ENCODE measurements at regions not wholly inside any gene's neighbourhood (a gene's known extent, or its start where the extent isn't known, plus 50 kb on each side); places are given as distances from the start of the nearest gene placed in this dataset.
A peak's percentile ranks its signal among the peaks of the same experiment; 100 is the strongest.

DNA sequence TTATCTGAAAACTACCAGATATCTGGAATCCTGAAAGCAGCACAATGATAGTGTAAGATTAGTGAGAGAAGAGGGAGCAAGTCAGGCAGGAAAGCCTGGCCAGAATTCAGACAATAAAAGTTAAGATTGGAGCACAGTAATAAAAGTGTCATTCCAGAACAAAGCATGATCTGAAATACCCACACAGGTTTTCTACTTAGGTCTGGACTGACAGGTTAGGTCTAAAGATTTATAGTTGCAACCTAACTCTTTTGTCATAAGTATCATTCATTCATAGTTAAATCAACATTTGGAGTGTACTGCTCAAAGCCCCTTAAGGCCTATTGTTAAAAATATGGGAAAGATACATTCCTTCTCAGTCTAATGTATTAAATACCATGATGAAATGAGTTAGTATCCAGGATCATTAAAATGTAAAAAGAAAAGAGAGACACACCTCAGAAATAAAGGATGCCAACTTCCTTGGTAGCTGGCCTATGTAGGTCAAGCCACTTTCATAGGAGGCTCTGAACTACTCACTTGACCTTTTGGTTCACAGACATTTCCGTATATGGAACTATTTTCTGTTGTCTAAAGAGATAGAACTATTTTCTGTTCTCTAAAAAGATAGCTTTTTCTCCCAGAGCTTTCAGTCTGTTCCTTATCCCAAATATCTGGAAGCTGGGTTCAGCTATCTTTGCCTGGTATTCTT lies 105.2 kb downstream of the FAS start:
- no peak for DNase-seq (ENCODE audit: low read depth)

GRCh38 chr10:89093728-89094127 lies 103.1 kb downstream of the FAS start:
- DNase-seq (ENCODE audit: low read depth) = no peak

DNA sequence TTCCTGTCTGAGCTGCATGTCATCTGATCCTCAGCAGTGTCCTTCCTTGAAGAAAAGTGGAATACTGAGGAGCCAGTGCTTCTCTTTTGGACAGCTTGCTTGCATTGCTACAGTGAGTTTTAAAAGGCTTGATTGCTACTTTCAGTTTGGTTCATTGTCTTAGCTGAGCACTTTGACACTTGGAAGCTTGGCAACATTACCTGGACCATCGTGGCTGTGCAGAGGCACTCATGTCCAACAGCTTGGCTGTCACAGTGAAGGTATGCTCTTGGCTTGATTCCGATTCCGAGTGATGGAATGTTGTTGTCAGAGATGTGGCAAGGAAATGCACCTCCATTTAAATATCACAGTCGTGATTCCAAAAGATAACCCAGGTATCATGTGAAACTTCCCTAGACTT lies 102.4 kb downstream of the FAS start:
- no peak for DNase-seq (ENCODE audit: low read depth)

- no peak for DNase-seq (ENCODE audit: low read depth)
Measured at GRCh38 chr10:89092439-89092838, 101.8 kb downstream of the FAS start.

DNA sequence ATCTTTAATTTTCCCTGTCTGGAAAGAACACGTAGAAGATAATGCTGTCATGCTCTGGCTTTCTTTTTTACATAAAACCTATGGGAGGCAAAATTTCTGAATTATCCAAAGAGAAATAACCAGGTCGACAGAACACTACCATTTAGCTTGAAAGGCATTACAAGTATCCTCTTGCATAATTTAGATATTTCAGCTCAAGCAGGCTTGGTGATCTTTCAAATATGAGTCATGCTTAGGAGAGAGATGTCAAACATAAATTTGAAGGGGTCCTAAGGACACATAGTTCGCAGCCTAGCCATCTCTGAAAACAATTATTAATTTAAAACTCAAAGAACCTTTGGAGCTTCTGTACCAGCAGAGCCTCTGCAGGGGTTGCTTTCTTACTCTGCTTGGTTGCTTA lies 100.9 kb downstream of the FAS start:
- DNase-seq (ENCODE audit: low read depth) = no peak

- no peak for DNase-seq (ENCODE audit: low read depth)
Measured at GRCh38 chr10:89090756-89091445, 100.3 kb downstream of the FAS start.

GRCh38 chr10:89086801-89087521 lies 96.4 kb downstream of the FAS start:
- DNase-seq (ENCODE audit: low read depth) = peak; percentile 54

GRCh38 chr10:89085153-89085552 lies 94.6 kb downstream of the FAS start:
- DNase-seq (ENCODE audit: low read depth) = no peak

DNA sequence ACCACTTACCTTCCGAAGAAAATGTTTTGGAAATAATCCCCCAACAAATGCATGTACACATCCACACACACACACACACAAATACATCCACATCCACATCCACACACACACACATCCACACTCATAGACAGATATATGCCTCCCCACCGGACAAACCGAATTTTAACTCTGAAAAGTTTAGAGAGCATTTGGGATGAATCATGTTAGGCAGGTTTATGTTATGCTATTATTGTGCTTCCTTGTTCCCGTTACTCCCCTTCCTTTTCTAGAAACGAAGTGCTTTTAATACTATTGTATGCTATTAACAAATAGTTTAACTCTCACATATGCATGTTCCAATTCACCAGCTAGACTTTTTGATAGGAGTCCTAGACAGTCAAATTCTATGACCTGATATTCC lies 91.5 kb downstream of the FAS start:
- DNase-seq (ENCODE audit: low read depth) = no peak

DNA sequence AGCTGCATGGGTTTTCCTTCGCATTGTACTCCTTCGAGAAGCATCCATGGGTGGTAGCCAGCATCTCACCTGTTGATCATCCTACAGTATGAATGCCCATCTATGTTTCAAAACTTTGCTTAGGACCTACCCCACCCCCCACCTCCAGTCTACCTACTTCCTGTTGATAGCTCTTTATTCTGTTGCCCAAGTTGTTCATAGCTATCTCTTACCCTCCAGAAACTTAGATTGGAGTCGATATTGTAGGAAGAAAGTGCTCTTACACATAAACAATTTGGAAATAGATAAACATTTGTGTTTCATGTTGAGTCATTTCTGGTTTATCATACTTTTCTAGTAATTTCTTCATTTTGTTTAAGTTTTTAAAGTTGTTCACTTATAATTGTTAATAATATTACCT lies 90.1 kb downstream of the FAS start:
- DNase-seq (ENCODE audit: low read depth) = no peak

DNA sequence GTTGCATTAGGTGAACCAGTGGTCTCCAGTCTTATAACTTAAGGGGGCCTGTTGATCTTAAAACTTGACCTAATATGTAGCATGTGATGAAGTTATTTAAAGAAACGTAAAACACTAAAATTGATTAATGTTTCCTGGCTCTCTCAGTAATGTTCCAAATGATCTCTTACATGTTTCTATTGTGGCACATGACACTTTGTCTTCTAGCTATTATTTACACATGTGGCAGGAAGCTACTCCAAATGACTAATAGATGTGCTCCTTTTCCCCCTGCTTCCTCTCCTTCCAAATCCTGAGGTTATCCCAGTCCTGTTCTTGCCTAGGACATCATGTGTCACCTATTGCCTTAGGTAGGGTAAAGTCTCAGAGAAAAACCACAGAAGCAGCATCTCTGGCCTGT lies 89.4 kb downstream of the FAS start:
- no peak for DNase-seq (ENCODE audit: low read depth)

DNA sequence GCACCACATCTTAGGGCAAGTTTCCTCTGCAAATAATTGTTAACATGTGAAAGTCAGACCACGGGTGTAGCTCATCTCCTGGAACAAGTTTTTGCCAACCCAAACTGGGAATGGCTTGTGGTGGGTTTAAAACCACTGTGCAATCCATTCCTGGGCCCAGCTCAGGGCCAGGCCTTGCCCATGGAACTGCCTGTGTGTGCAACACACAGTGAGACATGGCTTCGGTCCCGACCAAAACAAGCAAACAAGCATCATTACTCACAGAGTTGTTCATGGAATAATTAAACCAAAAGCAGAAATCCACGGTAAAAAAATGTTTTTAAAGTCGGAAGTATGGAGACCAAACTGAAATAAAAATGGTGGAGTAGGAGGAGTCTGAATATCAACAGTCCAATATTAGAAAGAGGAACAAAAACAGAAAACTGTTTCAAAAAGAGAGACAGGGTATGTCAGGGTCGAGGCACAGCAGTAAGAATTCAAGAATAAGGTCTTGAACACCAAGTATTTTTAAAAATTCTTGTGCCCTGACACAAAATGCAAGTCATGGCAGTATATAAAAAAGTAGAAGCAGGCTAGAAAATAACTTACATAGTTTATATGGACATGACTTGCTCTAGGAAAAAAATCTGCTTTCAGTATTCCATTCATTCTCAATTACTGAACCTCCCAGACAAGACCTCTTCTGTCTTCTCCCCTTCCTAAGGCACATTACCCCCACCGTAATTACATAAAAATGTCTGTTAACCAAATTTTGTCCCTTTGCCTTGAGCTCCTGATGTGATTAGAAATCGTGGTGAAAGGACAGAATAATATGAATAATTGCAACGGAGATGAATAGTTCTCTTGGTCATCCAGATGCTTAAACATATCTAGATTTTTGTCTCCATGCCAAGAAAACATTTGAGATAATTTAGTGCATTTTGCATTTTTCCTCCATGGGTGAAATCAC lies 88.4 kb downstream of the FAS start:
- DNase-seq (ENCODE audit: low read depth) = no peak

DNA sequence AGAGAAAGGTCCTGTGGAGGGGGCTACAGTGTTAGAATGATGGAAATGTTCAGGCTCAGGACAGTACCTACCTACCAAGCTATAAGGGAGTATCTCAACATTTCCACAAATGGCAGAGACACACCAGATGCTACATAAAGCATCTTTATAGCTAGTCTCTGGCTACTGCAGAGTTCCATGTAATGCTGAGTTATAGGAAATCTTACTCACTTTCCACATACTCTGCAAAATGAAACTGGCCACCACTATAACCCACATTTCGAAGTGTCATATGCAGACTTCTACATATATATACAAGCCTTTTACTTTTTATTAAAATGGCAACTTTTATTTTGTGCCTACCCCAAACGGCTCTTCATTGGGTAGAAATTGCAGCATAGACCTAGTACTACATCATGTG lies 85.5 kb downstream of the FAS start:
- no peak for DNase-seq (ENCODE audit: low read depth)

GRCh38 chr10:89075631-89076030 lies 85.0 kb downstream of the FAS start:
- DNase-seq (ENCODE audit: low read depth) = no peak

DNA sequence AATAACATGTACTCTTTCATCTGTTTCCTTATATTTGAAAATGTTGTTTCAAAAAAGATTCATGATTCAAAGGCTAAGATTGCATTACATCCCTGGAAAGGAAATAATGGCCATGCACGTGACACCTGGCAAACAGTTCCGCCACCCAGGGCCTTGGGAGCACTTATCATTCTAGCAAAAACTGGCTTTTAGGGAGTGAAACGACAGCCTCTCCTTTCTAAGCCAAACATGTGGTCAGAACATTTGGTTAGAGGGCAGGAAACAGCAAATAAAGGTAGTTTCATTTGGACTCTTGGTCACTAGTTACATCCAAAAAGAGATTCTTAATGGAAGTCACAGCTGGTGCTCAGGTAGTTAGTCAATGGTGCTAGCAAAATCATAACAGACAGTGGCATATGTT lies 83.5 kb downstream of the FAS start:
- DNase-seq (ENCODE audit: low read depth) = no peak

DNA sequence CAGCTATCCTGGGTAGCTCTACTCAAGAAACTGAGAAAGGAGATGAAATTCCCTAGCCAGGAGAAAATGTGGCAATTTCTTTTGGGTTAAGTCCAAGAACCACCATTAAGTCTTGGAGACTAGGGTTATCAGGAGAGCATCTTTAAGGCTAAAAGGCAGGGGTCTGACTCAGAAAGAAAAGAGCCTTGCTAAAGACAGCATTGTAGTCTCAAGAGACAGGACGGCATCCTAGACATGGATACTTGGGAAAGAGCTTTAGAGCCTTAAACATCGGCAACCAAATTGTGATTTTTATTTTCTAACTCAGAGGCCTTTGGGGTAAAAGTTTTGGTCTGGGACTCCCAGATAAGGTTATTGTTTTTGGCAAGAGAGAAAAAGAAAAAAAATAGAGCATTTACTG lies 83.1 kb downstream of the FAS start:
- DNase-seq (ENCODE audit: low read depth) = no peak

DNA sequence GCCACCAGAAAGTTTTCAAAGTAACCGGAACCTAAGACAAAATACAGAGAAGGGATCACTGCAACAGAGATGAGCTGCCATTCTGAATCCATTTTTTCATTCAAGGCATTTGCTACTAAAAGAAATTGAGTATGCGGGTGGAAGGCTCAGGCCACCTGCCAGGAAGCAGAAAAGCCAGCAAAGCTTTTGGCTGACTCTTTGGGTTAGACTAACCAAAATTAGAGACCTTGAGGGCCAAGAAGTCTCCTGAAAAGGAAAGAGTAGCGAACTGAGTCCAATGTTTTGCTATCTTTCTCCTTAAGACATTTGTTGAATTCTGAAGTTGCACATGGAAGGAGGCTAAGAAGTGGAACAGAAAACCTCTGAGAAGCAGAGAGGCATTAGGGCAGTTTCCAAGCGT lies 79.0 kb downstream of the FAS start:
- no peak for DNase-seq (ENCODE audit: low read depth)

All from Daoy (cell line).